HuH-7.5 (cell line): ENCODE measurements at regions not wholly inside any gene's neighbourhood (a gene's known extent, or its start where the extent isn't known, plus 50 kb on each side); places are given as distances from the start of the nearest gene placed in this dataset.
"Not testable (repeated sequence)": the region's sequence is repeated elsewhere in the genome, so short reads cannot be mapped to it uniquely, and the experiment has no call there.

Experiments used
- DNase-seq: peaks from one replicate; pipeline ENCODE4 v3.0.0; 2011; ENCODE audit warnings: low spot score

DNA sequence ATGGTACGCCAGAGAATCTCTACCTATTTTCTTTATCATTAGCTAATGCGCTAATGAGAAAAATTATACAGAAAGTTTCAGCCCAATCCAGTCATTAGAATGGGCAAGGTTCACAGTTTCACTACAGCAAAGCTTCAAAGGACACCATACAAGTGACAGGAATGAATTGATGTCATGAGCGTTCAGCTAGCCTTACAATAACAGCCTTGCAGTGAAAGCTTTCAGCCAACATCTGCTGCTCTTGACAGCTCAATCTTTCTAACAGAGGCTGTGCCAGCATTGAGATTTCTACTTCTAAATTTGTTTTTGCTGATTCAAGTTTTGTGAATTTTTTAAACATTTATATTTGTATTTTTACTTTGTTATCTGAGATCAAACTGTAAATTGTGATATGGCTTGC is 302.4 kb upstream of the FAM174A start:
- DNase-seq, result no peak

DNA sequence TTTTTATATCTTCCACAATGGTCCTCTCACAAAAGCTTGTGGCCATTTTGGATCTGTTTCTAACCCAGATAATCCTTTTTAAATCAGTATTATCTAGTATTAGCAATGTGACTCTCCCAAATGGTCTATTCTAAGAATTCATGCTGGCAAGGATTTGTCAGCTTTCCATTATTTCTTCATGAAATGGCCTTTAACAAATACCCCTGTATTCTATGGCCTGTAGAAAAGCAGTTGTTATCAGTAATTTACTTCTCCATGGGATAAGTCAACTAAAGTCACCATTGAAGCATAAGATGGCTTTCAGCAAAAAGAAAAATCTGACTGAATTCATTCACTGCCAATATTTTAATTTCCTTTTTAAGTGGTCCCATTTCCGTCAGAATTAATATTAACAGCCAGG is 346.4 kb upstream of the FAM174A start:
- no peak for DNase-seq

DNA sequence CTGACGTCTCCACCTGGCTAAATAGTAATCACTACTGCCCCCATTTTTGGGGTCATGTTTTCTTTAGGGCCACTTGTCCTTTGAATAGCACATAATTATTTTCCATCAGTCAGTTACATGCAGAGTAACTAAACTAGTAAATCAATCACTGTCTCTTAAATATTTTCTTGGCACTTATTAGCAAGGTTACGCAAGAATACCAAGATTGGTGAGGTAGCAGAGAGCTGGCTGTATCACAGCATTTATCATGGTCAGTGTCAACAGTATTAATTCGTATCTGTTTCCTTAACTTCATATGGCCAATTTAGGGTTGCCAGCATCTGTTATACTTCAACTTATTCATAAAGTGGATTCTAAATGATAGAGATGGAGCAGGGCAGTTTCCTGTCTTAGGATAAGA is 346.8 kb upstream of the FAM174A start:
- DNase-seq, result no peak

DNA sequence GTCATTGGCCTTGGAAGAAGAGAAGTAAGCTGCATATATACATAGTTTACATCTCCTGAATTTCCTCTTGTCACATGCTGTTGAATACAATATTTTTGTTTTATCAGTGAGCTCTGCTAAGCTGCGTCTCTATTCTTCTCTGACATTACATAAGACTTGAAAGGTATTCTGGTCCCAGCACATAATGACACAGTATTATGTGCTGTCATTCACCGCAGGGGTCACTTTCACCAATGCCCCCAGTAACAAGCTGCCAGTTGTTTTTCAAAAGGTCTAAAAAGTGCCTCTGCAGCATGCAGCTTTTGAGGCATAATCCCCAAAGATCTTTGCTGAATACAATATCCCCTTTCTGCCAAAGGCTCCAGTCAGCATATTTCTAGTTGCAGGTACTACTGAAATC is 349.0 kb upstream of the FAM174A start:
- DNase-seq, result no peak

DNA sequence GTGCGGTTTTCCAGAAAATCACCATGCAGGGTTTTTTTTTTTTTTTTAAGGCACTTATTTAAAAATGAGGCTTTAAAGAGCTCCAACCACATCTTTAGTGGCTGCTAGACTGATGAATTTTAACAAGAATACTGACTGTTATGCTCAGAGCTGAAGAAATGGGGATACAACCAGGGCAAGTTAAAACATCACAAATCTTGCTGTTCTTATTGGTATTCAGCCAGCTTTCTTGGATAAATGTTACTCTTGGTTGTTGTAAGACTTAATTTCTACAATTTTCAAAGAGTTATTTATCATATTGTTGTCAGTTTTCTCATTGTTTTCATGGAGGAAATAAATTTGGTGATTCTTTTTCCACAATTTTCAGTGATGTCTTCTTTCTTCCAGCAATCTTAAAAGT is 352.8 kb upstream of the FAM174A start:
- DNase-seq, result no peak

DNA sequence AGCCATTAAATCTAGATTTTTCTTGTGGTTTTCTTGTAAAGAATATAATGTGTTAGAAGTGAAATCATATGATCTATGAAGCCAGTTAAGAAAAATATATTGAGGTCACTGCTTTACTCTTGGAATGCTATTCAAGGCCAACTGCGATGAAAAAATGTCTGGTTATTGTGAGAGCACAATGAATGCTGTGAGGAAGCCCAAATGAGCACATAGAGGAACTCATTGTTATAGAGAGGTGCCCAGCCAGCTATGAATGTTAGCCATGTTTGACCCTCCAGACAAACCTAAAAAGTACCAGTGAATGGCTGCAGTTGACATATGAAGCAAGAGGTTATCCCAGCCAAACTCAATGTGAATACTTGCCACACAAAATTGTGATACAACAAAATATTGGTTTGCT is 359.8 kb upstream of the FAM174A start:
- no peak for DNase-seq

DNA sequence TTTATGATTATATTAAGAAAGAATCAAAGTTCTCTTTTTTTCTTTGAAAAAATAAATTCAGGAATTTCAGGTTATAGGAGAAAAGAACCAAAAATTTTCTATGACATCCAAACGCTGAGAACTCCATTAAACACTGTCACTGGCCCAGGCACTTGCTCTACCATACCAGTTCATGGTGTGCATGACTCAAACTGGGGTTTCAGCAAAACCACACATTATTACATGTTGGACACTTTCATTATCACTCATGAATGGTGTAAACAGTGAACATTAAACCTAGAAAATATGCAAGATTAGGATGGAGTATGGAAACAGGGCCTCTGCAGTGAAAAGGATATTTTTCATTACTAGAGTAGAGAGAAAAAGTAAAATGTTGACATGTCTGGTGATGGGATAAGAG is 369.9 kb upstream of the FAM174A start:
- DNase-seq, result no peak

DNA sequence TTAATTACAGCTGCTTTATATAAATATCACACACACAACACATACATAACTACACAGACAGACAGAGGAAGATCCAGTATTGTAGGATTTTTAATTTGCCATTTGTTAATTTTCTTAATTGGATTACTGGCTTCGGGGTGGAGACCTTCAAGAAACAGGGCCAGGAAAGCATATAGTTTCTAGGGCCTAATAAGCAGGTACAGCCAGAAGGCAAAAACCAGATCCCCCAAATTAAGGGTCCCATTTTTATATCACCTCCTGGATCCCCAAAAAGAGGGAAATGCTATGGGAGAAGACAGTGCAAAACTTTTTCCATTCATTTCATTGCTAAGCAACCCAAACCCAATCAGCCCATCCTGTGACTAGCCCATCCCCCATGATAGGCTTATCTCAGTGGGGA is 373.3 kb upstream of the FAM174A start:
- DNase-seq, result no peak

DNA sequence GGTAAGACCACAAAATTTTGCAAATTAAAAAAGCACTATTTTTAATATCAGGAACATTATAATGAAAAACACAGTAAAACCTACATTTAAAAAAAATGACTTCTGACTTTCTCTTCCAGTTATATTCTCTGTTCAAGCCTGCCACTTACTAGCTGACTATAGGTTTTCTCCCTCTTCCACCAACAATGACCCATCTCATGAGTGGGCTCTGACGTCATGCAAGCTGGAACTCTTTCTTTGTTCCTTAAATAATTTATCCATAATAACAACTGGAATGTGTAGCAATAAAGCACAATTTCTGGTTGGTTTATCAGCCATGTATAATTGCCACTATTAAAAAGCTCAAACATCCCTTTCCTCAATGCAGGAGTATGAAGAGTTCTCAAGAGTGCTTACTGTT is 378.1 kb upstream of the FAM174A start:
- no peak for DNase-seq

DNA sequence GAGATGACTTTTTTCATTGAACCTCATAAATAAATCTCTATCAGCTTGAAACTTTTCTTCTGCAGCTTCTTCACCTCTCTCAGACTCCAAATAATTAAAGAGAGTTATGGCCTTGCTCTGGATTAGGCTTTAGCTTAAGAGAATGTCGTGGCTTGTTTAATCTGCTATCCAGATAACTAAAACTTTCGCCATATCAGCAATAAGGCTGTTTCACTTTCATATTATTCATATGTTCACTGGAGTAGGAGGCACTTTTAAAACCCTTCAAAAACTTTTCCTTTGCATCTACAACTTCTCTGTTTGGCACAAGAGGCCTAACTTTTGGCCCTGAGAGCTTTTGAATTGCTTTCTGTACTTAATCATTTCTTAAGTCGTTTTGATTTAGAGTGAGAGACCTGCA is 386.9 kb upstream of the FAM174A start:
- no peak for DNase-seq

DNA sequence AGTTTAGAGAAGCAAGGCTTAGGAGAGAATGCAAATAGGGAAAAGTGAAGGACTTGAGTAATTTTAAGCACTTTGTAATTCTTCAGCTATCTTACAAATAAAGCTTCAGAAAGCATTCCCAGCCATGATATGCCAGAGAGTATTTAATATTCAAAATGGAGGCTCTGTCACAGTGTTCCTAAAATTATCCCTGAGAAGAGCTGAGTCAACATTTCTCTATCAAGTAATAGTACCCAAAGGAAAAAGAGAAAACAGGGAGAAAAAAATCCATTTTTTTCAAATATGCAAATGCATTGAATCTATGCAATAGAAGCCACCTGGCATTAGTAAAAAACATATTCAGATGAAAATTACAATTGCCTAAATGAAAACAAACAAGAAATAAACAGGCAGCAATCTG is 392.6 kb upstream of the FAM174A start:
- DNase-seq, result no peak

DNA sequence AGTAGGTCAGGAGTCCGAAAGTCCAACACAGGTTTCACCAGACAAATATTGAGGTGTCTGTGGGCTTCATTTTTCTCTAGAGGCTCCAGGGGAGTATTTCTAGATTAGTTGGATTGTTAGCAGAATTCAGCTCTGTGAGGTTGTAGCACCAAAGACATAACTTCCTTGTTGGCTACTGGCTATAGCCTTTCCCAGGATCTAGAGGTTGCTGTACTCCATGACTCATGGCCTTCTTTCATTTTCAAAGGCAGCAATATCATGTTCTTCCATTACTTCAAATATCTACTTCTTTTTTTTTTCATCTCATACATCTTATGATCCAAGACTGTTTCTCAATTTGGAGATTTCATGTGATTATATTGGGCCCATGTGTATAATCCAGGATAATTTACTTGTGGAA is 404.0 kb upstream of the FAM174A start:
- no peak for DNase-seq

DNA sequence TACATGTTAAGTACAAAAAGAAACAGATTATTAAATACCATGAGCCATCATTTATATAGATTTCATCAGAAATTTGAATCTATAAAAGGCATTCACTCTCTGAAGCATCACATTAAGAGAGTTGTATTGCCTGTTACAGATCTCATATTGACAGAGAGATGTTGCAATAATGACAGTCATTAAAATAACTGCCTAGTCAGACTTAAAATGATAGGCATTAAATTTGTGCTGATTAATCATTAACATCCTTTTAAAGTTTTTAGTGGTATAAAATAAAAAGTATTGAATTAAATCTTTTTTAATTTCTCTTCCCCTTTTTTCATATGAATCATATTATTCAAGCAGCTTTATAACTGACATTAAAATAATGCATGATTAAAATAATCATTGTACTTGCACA is 404.9 kb upstream of the FAM174A start:
- DNase-seq, result no peak

DNA sequence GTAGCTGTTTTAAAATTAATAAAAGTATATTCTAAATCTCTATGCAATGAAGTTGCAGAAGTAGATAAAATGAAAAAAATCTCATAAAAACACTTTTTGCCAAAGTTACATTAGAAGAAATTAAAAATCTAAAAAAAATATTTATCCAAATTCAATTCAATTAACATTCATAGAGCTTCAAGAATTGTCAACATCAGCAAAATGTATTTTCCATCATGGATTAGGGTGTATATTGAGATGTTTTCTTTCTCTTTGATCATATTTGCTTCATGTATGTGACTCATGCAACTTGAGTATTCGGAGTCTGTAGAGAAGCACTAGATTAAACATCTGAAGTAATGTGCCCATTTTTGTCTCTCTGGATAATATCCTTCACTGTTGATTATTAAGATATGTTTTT is 415.3 kb upstream of the FAM174A start:
- DNase-seq, result no peak

DNA sequence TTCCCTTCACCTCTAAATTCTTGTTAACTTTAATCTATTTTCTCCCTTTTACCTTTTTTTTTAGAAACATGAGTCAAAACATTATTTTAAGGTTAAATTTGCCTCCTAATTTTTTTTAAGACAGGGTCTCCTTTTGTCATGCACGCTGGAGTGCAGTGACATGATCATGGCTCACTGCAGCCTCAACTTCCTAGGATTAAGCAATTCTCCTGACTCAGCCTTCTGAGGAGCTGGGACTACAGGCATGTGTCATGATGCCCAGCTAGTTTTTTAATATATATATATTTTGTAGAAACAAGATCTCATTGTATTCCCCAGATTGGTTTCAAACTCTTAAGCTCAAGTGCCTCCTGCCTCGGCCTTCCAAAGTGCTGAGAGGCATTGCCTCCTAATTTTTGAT is 424.7 kb upstream of the FAM174A start:
- DNase-seq, result no peak

DNA sequence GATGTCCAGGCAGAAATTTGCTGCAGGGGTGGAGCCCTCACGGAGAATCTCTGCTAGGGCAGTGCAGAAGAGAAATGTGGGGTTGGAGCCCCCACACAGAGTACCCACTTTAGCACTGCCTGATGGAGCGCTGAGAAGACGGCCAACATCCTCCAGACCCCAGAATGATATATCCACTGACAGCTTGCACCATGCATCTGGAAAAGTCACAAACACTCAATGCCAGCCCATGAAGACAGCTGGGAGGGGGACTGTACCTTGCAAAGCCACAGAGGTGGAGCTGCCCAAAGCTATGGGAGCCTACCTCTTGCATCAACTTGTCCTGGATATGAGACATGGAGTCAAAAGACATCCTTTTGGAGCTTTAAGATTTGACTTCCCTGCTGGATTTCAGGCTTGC is 426.3 kb upstream of the FAM174A start:
- no peak for DNase-seq

DNA sequence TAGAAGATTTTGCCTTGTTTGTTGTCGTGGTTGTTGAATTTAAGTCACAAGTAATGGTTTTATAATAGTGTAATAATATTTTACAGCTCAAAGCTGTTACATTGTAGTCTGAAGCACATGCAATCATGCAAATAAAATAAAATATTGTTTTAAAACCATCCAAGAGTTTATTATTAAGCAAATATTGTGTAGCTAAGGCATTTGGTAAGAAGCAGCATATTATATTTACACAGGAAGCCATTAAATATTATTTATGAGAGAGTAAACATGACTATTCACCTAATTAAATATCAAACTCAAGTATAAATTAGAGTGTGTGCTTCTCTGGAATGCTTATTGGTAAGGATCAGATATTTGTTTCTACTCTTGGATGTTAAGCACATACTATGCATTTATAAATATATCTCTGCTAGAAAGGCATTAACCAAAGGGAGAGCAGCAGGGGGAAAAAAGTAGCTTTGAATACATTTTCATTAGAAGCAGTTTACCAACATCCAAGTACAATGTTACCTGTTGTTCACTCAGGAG is 431.5 kb upstream of the FAM174A start:
- DNase-seq, result not testable (repeated sequence)

DNA sequence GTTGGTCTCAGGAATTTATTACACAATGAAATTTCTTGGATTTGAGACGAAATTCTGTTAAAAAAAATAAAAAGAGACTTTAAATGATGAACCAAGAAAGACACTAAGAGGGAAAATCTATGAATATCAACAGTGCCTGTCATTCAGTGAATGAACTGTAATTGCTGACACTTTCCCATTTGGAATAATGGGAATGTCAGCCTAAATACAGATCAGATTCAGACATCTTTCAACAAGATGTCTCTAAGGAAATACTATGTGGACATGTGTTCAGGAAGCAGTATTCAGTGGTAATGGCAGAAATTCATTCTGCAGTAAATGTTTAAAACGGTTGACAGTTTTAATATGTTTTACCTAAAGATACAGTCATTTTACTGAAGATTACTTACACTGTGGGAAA is 433.7 kb upstream of the FAM174A start:
- not testable (repeated sequence) for DNase-seq

DNA sequence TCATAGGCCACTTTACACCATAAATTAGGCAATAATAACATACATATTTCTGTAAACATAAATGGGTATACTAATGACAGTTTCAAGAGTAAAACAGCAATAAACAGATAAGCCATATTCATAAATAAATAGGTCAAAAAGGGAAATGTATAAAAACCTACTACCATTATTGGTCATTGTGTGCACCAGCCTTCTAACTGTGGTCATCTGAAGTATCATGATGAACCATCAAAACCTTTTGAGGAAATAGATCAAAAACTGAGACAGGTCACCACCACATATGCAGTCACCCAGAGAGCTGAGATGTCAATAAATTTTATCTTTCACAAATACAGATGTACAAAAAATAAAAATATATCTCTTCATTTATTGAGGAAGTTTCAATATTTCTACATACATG is 438.8 kb upstream of the FAM174A start:
- DNase-seq, result not testable (repeated sequence)

DNA sequence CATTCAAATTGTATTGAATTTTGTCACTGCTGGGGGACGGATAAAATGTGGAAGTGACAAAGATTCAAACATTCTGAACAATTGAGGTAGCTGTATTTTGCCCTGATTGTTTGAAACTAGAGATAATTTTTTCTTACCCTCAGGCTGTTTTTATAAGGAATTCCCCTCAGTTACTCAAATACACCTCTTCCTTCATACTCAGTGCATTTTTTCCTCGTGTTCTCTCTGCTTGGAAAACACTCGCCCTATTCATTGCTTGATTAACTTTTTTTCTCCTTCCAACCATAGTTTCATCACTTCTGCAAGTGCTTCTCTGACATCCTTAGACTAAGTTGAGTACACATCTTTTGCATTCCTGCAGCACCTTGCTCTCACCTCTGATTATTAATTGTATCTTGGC is 454.5 kb upstream of the FAM174A start:
- not testable (repeated sequence) for DNase-seq

DNA sequence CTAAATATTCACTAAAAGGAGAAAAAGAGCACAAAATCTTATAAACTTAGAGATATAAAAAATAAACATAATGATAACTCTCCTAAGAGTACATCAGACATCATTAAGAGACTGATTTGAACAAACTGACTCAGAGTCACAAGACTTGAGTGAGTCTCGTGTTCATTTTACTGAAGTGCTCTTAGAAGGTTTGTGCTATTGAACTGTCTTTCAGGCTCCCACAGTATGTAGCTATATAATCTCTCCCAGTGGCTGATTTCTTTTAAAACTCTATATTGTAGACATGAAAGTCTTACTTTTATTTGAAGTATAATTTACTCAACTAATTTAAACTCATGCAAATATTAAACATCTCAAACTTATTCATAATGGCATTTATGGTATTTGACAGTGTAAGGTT is 456.0 kb upstream of the FAM174A start:
- not testable (repeated sequence) for DNase-seq

DNA sequence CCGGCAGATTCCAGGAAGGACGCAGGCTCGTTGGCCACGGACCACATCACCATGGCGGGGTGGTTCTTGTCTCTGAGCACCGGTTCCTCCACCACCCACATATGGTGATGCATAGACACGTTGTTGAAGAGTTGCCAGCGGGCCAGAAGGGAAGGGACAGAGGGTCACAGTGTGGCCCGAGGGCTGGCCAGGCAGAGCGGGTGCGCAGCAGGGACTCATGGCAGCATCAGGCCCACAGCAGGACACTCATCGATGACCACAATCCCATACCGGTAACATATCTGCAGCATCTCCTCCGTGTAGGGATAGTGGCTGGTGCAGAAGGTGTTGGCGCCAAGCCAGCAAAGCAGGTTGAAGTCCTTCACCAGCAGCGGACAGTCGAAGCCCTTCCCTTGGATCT is 469.2 kb upstream of the FAM174A start:
- not testable (repeated sequence) for DNase-seq

DNA sequence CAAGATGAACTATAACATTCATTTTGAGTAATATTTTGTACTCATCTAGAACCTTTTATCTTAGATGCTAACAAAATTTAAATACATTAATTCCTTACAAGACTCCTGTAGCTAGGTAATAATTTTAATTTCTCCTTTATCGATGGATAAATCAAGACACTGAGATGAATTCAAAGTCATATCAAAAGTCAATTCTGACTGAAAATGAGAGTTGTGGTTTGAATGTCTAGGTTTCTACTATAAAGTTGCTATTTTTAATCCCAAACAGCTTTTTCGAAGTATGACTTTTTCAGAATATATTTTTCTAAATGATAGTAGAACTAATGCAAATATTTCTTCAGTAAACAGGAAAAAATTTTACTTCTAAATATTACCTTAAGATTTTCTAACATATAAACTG is 491.7 kb upstream of the FAM174A start:
- DNase-seq, result no peak

DNA sequence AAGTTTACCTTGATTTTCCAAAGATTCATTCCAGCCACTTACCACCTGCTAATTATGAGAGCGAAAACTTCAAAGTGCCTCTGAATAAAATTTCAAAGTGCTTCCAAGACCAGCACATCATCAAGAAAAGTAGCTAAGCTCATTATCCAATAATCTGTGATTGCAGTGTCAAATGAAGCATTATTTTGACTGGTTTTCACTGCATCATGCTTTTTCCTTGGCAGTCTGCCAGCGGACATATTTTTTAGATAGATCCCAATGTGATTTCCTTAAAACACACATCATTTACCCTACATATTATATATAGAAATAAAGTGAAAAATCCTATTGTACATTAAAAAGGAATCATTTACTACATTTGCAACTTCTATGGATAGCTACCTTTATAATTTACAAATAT is 508.6 kb upstream of the FAM174A start:
- DNase-seq, result no peak

DNA sequence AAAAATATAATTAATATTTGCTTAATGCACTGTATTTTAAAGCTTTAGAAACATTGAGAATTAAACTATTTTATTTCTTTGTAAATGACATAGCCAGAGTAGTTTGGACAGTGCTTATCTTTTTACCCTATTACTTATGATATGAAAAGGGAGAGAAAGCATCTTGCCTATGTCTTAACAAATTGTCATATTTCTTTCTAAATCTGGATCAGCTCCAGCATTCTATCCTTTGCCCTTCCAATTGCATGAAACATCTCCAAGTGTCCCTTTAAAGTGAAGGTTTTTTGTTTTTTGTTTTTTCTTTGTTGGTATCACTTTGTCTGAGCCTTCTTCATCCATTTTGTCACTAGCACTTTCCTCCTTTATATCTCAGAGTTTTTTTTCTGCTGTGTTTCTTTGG is 511.6 kb upstream of the FAM174A start:
- no peak for DNase-seq
